Erythroblast (primary cell): ENCODE measurements at regions not wholly inside any gene's neighbourhood (a gene's known extent, or its start where the extent isn't known, plus 50 kb on each side); places are given as distances from the start of the nearest gene placed in this dataset.

Experiments
- GATA1 ChIP-seq: IDR thresholded peaks from 2 replicates; pipeline ENCODE4 v1.6.1; 2011; ENCODE audit warnings: low read depth, mild to moderate bottlenecking, control low read depth, low read length, moderate library complexity
- POLR2A ChIP-seq: IDR thresholded peaks from 2 replicates; pipeline ENCODE4 v1.6.1; 2011; ENCODE audit warnings: mild to moderate bottlenecking, low read length

DNA sequence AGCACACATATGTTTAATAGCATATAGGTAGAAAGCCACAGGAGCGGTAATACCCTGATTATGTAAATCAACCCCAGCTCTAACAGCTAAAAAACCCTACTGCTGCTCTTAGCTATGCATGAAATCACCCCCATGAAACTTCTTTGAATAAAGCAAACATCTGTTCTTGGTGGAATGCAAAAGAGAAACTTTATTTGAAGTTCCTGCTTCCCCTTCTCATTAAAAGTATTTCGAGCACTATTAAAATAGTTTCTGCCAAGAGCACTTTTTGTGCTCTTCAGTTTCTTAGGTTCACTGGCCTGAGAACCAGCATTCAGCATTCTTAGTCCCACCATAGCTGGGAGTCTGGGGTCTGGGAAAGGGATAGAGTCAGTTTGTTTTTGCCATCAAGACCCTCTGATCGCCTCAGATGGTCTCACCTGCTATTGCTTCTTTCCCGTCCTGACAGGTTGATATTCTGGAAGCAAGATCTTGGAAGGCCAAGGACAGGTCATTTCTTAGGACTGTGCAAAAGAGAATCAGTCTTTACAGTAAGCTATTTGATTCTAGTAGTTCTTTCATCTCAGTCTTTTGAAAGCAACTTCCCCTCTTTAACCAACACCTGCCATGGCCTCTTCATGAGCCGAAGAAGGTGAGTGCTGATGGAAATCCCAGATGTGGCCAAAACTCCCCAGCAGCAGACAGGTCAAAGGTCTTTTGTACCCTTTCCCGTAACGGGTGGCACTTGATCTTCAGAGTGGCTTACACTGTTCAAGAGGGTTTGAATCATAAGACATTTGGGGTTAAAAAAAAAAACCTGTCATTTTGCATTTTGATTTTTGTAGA, 76.5 kb upstream of the TMEM170B start:
- no peak for TF ChIP-seq POLR2A
- no peak for TF ChIP-seq GATA1
